HG03378 (cell line): ENCODE measurements at regions not wholly inside any gene's neighbourhood (a gene's known extent, or its start where the extent isn't known, plus 50 kb on each side); places are given as distances from the start of the nearest gene placed in this dataset.
"Not testable (repeated sequence)": the region's sequence is repeated elsewhere in the genome, so short reads cannot be mapped to it uniquely, and the experiment has no call there.

Experiments
- ATAC-seq: cut with Tn5 transposase; IDR thresholded peaks from one replicate; pipeline ENCODE4 v1.9.1; 2021; ENCODE audit warnings: mild to moderate bottlenecking, moderate library complexity; ENCODE audit not compliant: unreplicated experiment

DNA sequence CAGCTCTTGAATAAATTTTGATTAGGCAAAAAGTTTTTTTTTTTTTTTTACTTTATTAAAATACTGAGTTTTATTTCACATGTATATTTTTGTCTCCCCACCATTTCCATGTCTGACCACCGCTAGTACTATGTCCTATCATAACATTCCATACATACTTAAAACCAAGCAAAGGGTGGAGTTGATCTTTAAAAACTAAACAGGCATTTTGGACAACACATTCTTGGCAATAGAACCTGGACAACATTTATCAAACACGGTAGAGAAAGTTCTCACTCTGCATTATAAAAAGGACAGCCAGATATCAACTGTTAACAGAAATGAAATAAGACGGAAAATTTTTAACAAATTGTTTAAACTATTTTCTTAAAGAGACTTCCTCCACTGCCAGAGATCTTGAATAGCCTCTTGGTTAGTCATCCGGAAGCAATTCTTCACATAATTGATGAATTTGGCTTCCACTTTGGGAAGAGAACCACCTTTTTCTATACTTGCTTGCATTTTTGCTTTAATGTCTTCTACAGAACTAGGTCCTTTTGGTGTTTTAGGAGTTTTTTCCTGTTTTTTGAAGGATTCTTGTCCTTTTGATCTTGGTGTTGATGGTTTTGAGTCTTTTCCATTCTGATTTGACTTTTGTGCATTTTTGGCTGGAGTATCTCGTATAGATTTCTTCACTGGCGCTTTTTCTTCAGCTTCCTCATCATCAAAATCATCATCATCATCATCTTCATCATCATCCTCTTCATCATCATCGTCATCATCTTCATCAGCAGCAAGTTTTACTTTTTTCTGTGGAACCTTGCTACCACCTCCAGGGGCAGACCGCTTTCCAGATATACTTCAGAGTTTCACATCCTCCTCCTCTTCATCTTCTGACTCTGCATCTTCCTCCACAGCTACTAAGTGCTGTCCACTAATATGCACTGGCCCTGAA is 58.7 kb downstream of the POU5F2 start:
- ATAC-seq, result not testable (repeated sequence)

DNA sequence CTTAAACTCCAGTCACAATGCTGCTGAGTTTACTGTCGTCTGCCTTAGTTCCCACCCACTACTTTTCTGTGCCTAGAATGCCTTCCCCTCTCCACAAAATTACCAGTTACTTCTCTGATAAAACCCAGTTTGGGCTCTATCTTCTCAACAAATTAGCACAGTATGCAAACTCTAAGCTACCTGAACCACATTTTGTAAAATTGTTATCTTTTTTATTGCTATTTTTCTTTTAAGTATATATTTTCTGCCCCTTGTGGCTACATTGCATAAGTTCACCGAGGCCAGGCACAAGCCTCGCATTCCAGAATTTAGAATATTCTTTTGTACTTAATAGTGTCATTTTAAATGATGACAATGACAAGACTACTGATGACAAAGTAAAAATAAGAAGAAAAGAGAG is 60.0 kb downstream of the POU5F2 start:
- no peak for ATAC-seq

GRCh38 chr5:93677359-93677891 is 64.0 kb downstream of the POU5F2 start:
- ATAC-seq, result no peak

- ATAC-seq, result no peak
These were observed 64.7 kb downstream of the POU5F2 start for GRCh38 chr5:93676704-93677103.

DNA sequence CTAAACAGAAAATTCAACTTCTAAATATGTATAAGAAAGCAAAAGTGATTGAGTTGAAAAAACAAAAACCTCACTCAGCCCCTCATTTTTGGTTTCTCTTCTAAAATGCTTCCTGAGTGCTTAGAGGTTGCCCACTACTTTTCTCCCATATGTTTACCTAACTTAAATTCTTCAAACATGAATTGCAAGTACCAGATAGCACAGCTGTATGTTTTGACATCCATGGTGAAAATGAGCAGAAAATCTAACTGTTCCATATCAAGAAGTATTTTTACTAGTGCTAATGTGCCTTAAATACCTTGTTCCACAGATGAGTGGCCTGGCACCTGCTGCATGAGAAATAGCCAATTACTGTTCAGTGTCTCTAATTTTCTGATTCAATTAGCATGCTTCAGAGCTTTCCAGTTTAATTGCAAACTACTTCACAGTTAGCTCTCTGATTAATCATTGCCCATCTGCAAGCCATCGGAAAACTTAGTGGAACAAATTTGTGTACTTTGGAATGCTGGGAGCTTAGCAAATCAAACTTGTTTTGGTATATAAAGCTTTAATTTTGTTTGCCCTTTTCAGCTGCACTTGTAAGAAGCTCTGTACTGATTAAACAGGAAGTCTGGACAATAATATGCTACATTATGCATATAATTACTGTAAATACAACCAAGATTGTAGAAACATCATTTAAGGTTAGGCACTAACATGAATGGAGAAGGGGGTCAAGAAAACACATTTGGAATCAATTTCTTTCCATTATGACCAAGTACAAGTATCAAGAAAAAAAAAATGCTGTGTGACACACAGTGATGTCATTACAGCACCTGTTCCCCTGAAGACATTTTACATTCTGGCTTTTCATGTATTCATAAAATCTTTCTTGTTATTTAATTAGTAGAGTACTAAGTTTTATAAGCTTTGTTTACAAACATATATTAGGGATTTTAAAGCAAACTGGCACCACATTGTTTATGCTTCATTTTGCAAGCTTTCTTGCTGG is 65.6 kb downstream of the POU5F2 start:
- peak; percentile 42 for ATAC-seq

DNA sequence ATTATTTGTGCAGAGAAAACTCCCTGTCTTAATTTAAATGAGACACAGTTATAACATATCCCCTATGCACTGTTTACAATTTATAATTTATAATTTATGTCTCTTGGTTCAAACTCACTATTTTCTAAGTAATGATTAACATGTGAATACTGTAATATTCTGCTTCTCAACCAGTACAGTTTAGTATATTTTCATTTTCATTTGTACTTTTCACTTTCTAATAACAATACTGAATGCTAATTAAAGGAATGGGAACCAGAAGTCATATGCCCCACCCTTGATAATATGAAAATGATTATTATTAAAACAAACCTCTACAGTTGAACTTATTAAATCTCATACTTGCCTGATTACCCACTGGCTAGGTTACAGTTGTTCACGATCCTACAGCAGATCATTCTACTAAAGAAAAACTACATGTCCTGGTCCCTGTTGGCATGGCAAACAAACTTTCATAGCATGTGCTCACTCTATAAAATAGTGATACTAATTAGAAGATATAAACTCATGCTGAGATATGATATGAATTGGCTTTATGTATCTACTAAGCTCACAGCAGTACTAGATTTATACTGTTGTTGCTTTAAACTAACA is 66.4 kb downstream of the POU5F2 start:
- ATAC-seq, result peak; percentile 51

GRCh38 chr5:93674138-93674537 is 67.3 kb downstream of the POU5F2 start:
- no peak for ATAC-seq

GRCh38 chr5:93673316-93673954 is 68.0 kb downstream of the POU5F2 start:
- ATAC-seq, result no peak

- ATAC-seq, result no peak
These were observed 75.8 kb downstream of the POU5F2 start for GRCh38 chr5:93665648-93666047.

DNA sequence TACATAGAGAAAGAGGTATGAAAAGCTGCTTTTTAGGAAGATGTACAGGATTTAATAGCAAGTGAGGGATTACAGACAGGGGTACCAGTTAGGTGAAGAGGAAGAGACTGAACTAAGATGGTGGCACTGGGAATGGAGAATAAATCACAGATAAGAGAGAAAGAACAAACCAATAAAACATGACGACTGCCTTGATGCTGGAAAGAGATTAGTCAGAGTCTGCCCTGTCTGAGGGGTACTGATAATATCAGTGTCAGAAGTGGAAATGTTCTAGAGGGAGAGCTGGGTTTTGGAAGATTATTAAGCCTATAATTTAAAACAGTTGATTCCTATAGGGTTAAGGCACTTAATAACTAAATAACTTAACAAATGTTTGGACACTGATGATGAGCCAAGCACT is 77.7 kb downstream of the NR2F1 start:
- no peak for ATAC-seq

DNA sequence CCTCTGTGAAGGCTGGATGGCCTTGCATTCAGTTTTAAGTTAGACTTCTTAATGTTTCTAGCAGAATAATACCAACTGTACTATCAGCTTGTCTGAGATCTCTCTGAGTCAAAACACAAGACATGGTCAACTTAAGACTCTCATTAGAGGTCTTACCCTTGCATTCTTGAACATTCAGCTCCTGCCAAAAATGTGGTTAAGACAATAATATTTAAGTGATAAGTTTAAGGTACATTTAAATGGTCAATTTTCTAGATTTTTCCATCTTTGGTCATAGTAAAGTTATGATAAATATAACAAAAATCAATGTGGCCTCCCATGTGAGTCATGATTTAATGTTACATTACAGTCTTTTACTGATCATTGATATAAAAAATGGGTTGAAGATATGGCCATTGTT is 75.0 kb downstream of the NR2F1 start:
- ATAC-seq, result no peak

GRCh38 chr5:93654676-93655075 is 71.7 kb downstream of the NR2F1 start:
- ATAC-seq, result no peak

- no peak for ATAC-seq
These were observed 70.7 kb downstream of the NR2F1 start for GRCh38 chr5:93653716-93654115.

GRCh38 chr5:93649234-93649900 is 66.3 kb downstream of the NR2F1 start:
- ATAC-seq, result no peak

GRCh38 chr5:93644760-93645159 is 61.7 kb downstream of the NR2F1 start:
- ATAC-seq, result no peak
